ENCODE measurements at regions not wholly inside any gene's neighbourhood (a gene's known extent, or its start where the extent isn't known, plus 50 kb on each side); places are given as distances from the start of the nearest gene placed in this dataset.

DNA sequence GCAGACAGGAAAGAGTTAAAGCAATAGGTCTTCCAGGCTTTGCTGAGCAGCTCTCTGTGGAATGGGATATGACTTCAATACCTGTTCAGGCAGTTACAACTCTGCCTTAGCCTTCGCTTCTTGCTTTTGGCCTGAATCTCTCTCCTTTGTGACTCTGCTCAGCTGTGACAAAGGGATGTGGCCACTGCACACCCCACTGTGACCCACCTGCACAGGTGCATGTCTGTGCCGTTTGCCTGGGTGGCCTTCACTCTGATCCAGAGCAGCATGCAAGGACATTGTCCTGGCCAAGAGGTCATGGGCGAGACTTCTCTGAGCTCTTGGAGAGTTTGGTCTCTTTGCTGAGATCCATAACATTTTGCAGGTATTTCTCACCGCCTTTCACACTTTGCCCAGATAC lies 891.3 kb downstream of the BRD1 start:
- no peak for TF ChIP-seq POLR2A (IDR thresholded peaks at IDR 0.05)
- TF ChIP-seq, protein P1, sequence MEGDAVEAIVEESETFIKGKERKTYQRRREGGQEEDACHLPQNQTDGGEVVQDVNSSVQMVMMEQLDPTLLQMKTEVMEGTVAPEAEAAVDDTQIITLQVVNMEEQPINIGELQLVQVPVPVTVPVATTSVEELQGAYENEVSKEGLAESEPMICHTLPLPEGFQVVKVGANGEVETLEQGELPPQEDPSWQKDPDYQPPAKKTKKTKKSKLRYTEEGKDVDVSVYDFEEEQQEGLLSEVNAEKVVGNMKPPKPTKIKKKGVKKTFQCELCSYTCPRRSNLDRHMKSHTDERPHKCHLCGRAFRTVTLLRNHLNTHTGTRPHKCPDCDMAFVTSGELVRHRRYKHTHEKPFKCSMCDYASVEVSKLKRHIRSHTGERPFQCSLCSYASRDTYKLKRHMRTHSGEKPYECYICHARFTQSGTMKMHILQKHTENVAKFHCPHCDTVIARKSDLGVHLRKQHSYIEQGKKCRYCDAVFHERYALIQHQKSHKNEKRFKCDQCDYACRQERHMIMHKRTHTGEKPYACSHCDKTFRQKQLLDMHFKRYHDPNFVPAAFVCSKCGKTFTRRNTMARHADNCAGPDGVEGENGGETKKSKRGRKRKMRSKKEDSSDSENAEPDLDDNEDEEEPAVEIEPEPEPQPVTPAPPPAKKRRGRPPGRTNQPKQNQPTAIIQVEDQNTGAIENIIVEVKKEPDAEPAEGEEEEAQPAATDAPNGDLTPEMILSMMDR (IDR thresholded peaks at IDR 0.05), result no peak

Data from adrenal gland (tissue), 5 donors.